GM12892 (cell line): ENCODE measurements at regions not wholly inside any gene's neighbourhood (a gene's known extent, or its start where the extent isn't known, plus 50 kb on each side); places are given as distances from the start of the nearest gene placed in this dataset.

Experiments used
- DNase-seq: peaks from one replicate; pipeline ENCODE4 v3.0.0; 2011; ENCODE audit not compliant: insufficient read length
- FAIRE-seq: peaks from 2 replicates; lab custom pipeline; 2011; peaks lifted over from hg19 to GRCh38; lab: Jason Lieb, UNC
- POLR2A ChIP-seq: IDR thresholded peaks from 2 replicates; pipeline ENCODE4 v1.6.1; 2011; ENCODE audit warnings: low read depth, low read length, control low read depth
- POLR2AphosphoS5 ChIP-seq: IDR thresholded peaks from 2 replicates; pipeline ENCODE4 v1.6.1; 2011; ENCODE audit warnings: low read depth, low read length, control low read depth
- TAF1 ChIP-seq: IDR thresholded peaks from 2 replicates; pipeline ENCODE4 v1.6.1; 2011; ENCODE audit warnings: low read depth, mild to moderate bottlenecking, control low read depth, low read length, borderline replicate concordance

DNA sequence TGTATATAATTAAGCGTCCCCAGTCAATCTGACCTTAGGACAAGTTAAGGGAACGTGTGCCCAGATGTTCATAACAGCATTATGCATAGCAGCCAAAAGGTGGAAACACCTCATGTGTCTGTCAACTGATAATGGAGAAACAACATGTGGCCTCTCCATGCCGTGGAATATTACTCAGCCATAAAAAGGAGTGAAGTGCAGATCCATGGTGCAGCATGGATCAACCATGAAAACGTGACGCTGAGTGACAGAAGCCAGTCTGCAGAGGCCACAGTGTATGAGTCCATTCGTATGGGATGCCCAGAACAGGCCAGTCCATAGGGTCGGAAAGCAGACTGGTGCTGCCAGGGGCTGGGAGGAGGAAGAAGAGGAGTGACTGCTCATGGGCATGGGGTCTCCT lies 161.0 kb upstream of the CIBAR2 start:
- FAIRE-seq (no peak), DNase-seq (no peak)
- TF ChIP-seq TAF1 = no peak
- no peak for TF ChIP-seq POLR2A
- no peak for TF ChIP-seq POLR2AphosphoS5

DNA sequence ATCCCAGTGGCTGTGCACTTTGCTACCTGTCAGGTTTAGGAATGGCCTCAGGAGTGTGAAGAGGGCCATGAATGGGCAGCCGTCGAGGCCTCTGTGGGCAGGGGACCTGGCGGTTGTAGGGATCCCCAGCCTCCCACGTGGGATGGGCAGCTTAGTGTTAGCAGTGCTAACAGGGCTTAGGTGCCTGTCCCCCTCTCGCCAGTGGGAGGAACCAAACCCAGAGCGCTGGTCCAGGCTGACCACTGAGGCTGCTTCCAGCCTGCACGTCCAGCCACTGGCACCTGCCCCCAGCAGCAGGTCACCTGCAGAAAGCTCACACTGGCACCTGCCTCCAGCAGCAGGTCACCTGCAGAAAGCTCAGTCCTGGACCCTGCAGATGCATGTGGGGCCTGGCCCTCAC lies 162.2 kb upstream of the CIBAR2 start:
- FAIRE-seq = no peak
- no peak for DNase-seq
- TF ChIP-seq POLR2A = no peak
- no peak for TF ChIP-seq TAF1
- no peak for TF ChIP-seq POLR2AphosphoS5

GRCh38 chr16:85274924-85275323 lies 162.7 kb upstream of the CIBAR2 start:
- TF ChIP-seq TAF1 = no peak
- no peak for TF ChIP-seq POLR2A
- TF ChIP-seq POLR2AphosphoS5 = no peak
- DNase-seq = no peak
- FAIRE-seq = no peak

- FAIRE-seq (peak; percentile 81), DNase-seq (peak; percentile 94)
- TF ChIP-seq POLR2A (no peak), TAF1 (no peak), POLR2AphosphoS5 (no peak)
Measured at GRCh38 chr16:85275533-85276249, 163.4 kb upstream of the CIBAR2 start.

- no peak for FAIRE-seq
Measured at GRCh38 chr16:85276258-85276657, 164.0 kb upstream of the CIBAR2 start.

GRCh38 chr16:85276721-85277120 lies 164.4 kb upstream of the CIBAR2 start:
- FAIRE-seq (no peak), DNase-seq (no peak)
- TF ChIP-seq TAF1 (no peak), POLR2AphosphoS5 (no peak), POLR2A (no peak)

More at GRCh38 chr16:85276258-85276657, 164.0 kb upstream of the CIBAR2 start:
- no peak for TF ChIP-seq POLR2A
- TF ChIP-seq TAF1 = no peak
- no peak for TF ChIP-seq POLR2AphosphoS5
- DNase-seq = no peak

GRCh38 chr16:85278839-85279238 lies 166.6 kb upstream of the CIBAR2 start:
- DNase-seq (no peak), FAIRE-seq (no peak)
- TF ChIP-seq TAF1 (no peak), POLR2A (no peak), POLR2AphosphoS5 (no peak)

GRCh38 chr16:85279402-85279801 lies 167.1 kb upstream of the CIBAR2 start:
- FAIRE-seq = no peak
- no peak for TF ChIP-seq POLR2AphosphoS5
- TF ChIP-seq POLR2A = no peak
- no peak for TF ChIP-seq TAF1

GRCh38 chr16:85279825-85280545 lies 167.7 kb upstream of the CIBAR2 start:
- DNase-seq (no peak), FAIRE-seq (no peak)

More at GRCh38 chr16:85279402-85279801, 167.1 kb upstream of the CIBAR2 start:
- DNase-seq = no peak

GRCh38 chr16:85281181-85281580 lies 168.9 kb upstream of the CIBAR2 start:
- no peak for TF ChIP-seq POLR2A
- TF ChIP-seq POLR2AphosphoS5 = no peak
- TF ChIP-seq TAF1 = no peak
- no peak for DNase-seq
- FAIRE-seq = no peak

More at GRCh38 chr16:85279825-85280545, 167.7 kb upstream of the CIBAR2 start:
- TF ChIP-seq POLR2A (no peak), POLR2AphosphoS5 (no peak)

DNA sequence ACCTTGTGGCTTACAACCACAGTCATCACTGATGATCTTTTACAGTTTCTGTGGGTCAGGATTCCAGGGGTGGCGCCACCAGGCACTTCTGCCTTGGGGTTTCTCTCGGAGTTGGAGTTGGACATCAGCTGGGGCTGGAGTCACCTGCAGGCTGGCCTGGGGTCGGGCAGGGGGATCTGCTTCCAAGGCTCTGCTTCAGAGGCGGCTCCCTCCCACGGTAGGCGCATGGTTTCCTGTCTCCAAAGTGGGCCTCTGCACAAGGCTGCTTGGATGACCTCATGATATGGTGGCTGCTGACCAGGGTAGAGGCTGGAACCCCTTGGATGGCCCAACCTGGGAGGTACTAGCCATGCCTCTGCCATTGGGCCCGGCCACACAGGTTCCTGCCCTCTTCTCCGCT lies 170.6 kb upstream of the CIBAR2 start:
- no peak for FAIRE-seq
- TF ChIP-seq POLR2A (no peak), POLR2AphosphoS5 (no peak), TAF1 (no peak)
- DNase-seq = no peak

DNA sequence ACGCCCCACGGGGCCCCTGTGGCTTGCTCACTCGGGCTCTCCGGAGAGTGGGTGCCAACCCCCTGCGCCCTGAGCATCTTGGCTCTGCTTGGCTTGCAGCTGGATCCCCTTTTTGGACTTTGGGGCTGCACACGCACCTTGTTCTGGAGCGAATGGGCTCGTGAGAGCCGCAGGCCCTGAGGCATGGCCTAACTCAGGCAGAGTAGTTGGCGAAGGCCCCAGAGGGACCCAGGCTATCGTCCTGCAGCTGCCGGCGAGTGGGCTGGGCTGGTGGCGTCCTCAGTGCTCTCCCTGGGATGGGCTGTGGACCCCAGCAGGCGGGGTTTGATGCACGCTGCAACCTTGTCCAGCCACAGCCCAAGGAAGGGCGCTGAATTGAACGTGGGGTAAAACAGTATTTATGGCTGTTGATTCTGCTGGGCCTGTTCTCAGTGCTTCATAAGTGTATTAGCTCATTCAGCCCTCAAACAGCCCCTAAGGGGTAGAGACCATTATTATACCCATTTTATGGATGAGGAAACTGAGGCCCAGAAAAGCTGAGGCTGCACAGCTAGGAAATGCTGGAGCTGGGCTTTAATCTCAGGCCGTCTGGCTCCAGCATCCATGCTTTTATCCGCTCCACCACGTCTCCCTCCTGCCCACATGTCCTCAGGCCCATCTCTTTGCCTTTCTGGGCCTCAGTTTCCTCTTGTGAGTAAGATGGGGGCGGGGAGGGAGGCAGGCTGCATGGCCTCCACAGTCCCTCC lies 171.2 kb upstream of the CIBAR2 start:
- FAIRE-seq (no peak), DNase-seq (no peak)
- no peak for TF ChIP-seq POLR2A
- no peak for TF ChIP-seq TAF1
- no peak for TF ChIP-seq POLR2AphosphoS5
